CD4-positive, alpha-beta memory T cell (primary cell): ENCODE measurements at regions not wholly inside any gene's neighbourhood (a gene's known extent, or its start where the extent isn't known, plus 50 kb on each side); places are given as distances from the start of the nearest gene placed in this dataset.

Experiments used
- CTCF ChIA-PET: fragments of 350-600 bp; sonication (Branson Sonifier 250); formaldehyde crosslinking; loops from one replicate; lab custom pipeline; 2021; ENCODE audit warnings: inconsistent platforms; ENCODE audit not compliant: partially characterized antibody; lab: Charles Lee
- POLR2A ChIA-PET: fragments of 350-600 bp; sonication (Branson Sonifier 250); formaldehyde crosslinking; loops from one replicate; lab custom pipeline; 2021; ENCODE audit not compliant: partially characterized antibody; lab: Charles Lee
- DNase-seq, 5 donors: peaks; one replicate each; pipeline versions ENCODE4 v3.0.0 to v3.0.0-alpha.2; 2020 to 2022; ENCODE audit warnings: mixed read lengths in 1 of 5
- H3K27ac ChIP-seq: one replicate; pipeline ENCODE4 v1.7.0; 2013; ENCODE audit warnings: low read depth, low read length
- H3K27me3 ChIP-seq: 2 replicates; pipeline ENCODE4 v1.7.0; 2013; ENCODE audit warnings: mild to moderate bottlenecking, low read length, moderate library complexity; ENCODE audit not compliant: insufficient read depth
- H3K36me3 ChIP-seq: 2 replicates; pipeline ENCODE4 v1.7.0; 2013; ENCODE audit warnings: mild to moderate bottlenecking, low read length, moderate library complexity; ENCODE audit not compliant: insufficient read depth
- H3K4me1 ChIP-seq: 2 replicates; pipeline ENCODE4 v1.7.0; 2013; ENCODE audit warnings: mild to moderate bottlenecking, low read length, moderate library complexity; ENCODE audit not compliant: insufficient read depth
- H3K4me3 ChIP-seq, 2 donors: one replicate each; pipeline ENCODE4 v1.7.0; 2013; ENCODE audit warnings: low read length in 2 of 2, mild to moderate bottlenecking in 1 of 2
- H3K9me3 ChIP-seq, 2 donors: one replicate each; pipeline ENCODE4 v1.7.0; 2013; ENCODE audit warnings: low read length in 2 of 2, control low read depth in 1 of 2; ENCODE audit not compliant: control insufficient read depth in 1 of 2
- H3K27ac Mint-ChIP-seq, 7 donors: one replicate each; pipeline ENCODE4 v1.8.0; 2020 to 2021; ENCODE audit warnings: mixed read lengths in 7 of 7, mild to moderate bottlenecking in 6 of 7, inconsistent platforms in 3 of 7, moderate library complexity in 3 of 7
- H3K27me3 Mint-ChIP-seq, 2 donors: one replicate each; pipeline ENCODE4 v1.8.0; 2020 to 2021; ENCODE audit warnings: mixed read lengths in 2 of 2
- H3K36me3 Mint-ChIP-seq, 2 donors: one replicate each; pipeline ENCODE4 v1.8.0; 2020 to 2021; ENCODE audit warnings: mixed read lengths in 2 of 2, inconsistent platforms in 1 of 2, mild to moderate bottlenecking in 1 of 2
- H3K4me1 Mint-ChIP-seq, 4 donors: one replicate each; pipeline ENCODE4 v1.8.0; 2020 to 2021; ENCODE audit warnings: mixed read lengths in 4 of 4, mild to moderate bottlenecking in 1 of 4
- H3K4me3 Mint-ChIP-seq, 8 donors: one replicate each; pipeline ENCODE4 v1.8.0; 2020 to 2021; ENCODE audit warnings: mixed read lengths in 8 of 8, mild to moderate bottlenecking in 7 of 8, moderate library complexity in 6 of 8, inconsistent platforms in 3 of 8
- H3K9me3 Mint-ChIP-seq, 8 donors: one replicate each; pipeline ENCODE4 v1.8.0; 2020 to 2021; ENCODE audit warnings: mixed read lengths in 8 of 8, mild to moderate bottlenecking in 5 of 8, inconsistent platforms in 3 of 8, moderate library complexity in 1 of 8
- intact Hi-C: fragments of 100-400 bp; cut with micrococcal nuclease; formaldehyde crosslinking; loops from one replicate; pipeline ENCODE4 v1.15.1; 2023

- H3K4me3 Mint-ChIP-seq, result no peak overlapping the region
- DNase-seq, result no peak
- H3K27me3 Mint-ChIP-seq, result peaks cover 2 to 4% of the 10 kb centered on the region in 2 donors
- ChIA-PET CTCF (no interaction called here), POLR2A (no interaction called here)
- H3K27ac Mint-ChIP-seq, result no peak overlapping the region
- peaks cover 0 to 9% (median 2%) of the 10 kb centered on the region in 8 donors for H3K9me3 Mint-ChIP-seq
- no peaks in the 10 kb centered on the region for H3K9me3 ChIP-seq
- H3K27ac ChIP-seq, result no peak overlapping the region
- intact Hi-C loops, result no loop called here
- H3K4me1 ChIP-seq, result no peaks in the 10 kb centered on the region
- peaks cover 0 to 4% of the 10 kb centered on the region in 2 donors for H3K36me3 Mint-ChIP-seq
- H3K4me3 ChIP-seq, result no peak overlapping the region
- no peaks in the 10 kb centered on the region for H3K27me3 ChIP-seq
- H3K36me3 ChIP-seq, result no peaks in the 10 kb centered on the region
- peaks cover 0 to 1% (median 0%) of the 10 kb centered on the region in 4 donors for H3K4me1 Mint-ChIP-seq
Observed at GRCh38 chr21:35147439-35147838, 98.3 kb upstream of the RUNX1 start.

- no peaks in the 10 kb centered on the region for H3K27me3 ChIP-seq
- Mint-ChIP-seq H3K4me3 (no peak overlapping the region), H3K9me3 (peaks cover 0 to 9% (median 2%) of the 10 kb centered on the region in 8 donors), H3K36me3 (peaks cover 0 to 4% of the 10 kb centered on the region in 2 donors), H3K27ac (no peak overlapping the region), H3K4me1 (peaks cover 0 to 1% (median 0%) of the 10 kb centered on the region in 4 donors), H3K27me3 (peaks cover 2 to 4% of the 10 kb centered on the region in 2 donors)
- intact Hi-C loops, result no loop called here
- DNase-seq, result no peak
- ChIA-PET CTCF (no interaction called here), POLR2A (no interaction called here)
- H3K27ac ChIP-seq, result no peak overlapping the region
- H3K4me3 ChIP-seq, result no peak overlapping the region
- no peaks in the 10 kb centered on the region for H3K36me3 ChIP-seq
- H3K9me3 ChIP-seq, result no peaks in the 10 kb centered on the region
- H3K4me1 ChIP-seq, result no peaks in the 10 kb centered on the region
Observed at GRCh38 chr21:35145626-35146233, 96.6 kb upstream of the RUNX1 start.

GRCh38 chr21:35144978-35145377 lies 95.9 kb upstream of the RUNX1 start:
- intact Hi-C loops, result no loop called here
- H3K4me1 Mint-ChIP-seq, result peaks cover 0 to 1% (median 0%) of the 10 kb centered on the region in 4 donors
- no peak for DNase-seq
- H3K36me3 Mint-ChIP-seq, result no peaks in the 10 kb centered on the region
- Histone ChIP-seq H3K4me3 (no peak overlapping the region), H3K27ac (no peak overlapping the region), H3K36me3 (no peaks in the 10 kb centered on the region), H3K27me3 (no peaks in the 10 kb centered on the region), H3K4me1 (no peaks in the 10 kb centered on the region), H3K9me3 (no peaks in the 10 kb centered on the region)
- H3K4me3 Mint-ChIP-seq, result no peak overlapping the region
- no peak overlapping the region for H3K27ac Mint-ChIP-seq
- POLR2A ChIA-PET, result no interaction called here
- H3K27me3 Mint-ChIP-seq, result peaks cover 2 to 4% of the 10 kb centered on the region in 2 donors
- CTCF ChIA-PET, result no interaction called here
- H3K9me3 Mint-ChIP-seq, result peaks cover 0 to 3% (median 0%) of the 10 kb centered on the region in 8 donors

GRCh38 chr21:35142036-35142815 lies 93.1 kb upstream of the RUNX1 start:
- Mint-ChIP-seq H3K4me3 (no peak overlapping the region), H3K9me3 (no peaks in the 10 kb centered on the region), H3K27ac (no peak overlapping the region), H3K36me3 (no peaks in the 10 kb centered on the region), H3K27me3 (peaks cover 0 to 2% of the 10 kb centered on the region in 2 donors), H3K4me1 (peaks cover 8 to 11% (median 9%) of the 10 kb centered on the region in 4 donors)
- ChIA-PET POLR2A (no interaction called here), CTCF (no interaction called here)
- no peak overlapping the region for H3K27ac ChIP-seq
- DNase-seq, result no peak
- H3K27me3 ChIP-seq, result no peaks in the 10 kb centered on the region
- H3K9me3 ChIP-seq, result no peaks in the 10 kb centered on the region
- H3K36me3 ChIP-seq, result no peaks in the 10 kb centered on the region
- peaks cover 13% of the 10 kb centered on the region for H3K4me1 ChIP-seq
- intact Hi-C loops, result no loop called here
- H3K4me3 ChIP-seq, result no peak overlapping the region

- no peaks in the 10 kb centered on the region for H3K27me3 ChIP-seq
- Mint-ChIP-seq H3K27ac (peak overlapping the region in 1 of 7 donors; percentile 9), H3K36me3 (no peaks in the 10 kb centered on the region), H3K27me3 (no peaks in the 10 kb centered on the region), H3K4me3 (peak overlapping the region in 3 of 8 donors; percentile 9 to 36 (median 21)), H3K9me3 (no peaks in the 10 kb centered on the region), H3K4me1 (peaks cover 8 to 11% (median 9%) of the 10 kb centered on the region in 4 donors)
- CTCF ChIA-PET, result interaction anchor here (0.6 to 0.7 kb wide), 2 partner anchors 101 to 252 kb away, joined by 3 read pairs; no protein-coding TSS in a partner anchor
- no peak overlapping the region for H3K27ac ChIP-seq
- no peak overlapping the region for H3K4me3 ChIP-seq
- intact Hi-C loops, result no loop called here
- no peaks in the 10 kb centered on the region for H3K36me3 ChIP-seq
- DNase-seq, result no peak
- POLR2A ChIA-PET, result interaction anchor here (0.6 kb wide), 1 partner anchor 156 kb away, joined by 3 read pairs; no protein-coding TSS in a partner anchor
- no peaks in the 10 kb centered on the region for H3K9me3 ChIP-seq
- peaks cover 13% of the 10 kb centered on the region for H3K4me1 ChIP-seq
Observed at GRCh38 chr21:35139382-35139715, 90.2 kb upstream of the RUNX1 start.

- peaks cover 8 to 11% (median 9%) of the 10 kb centered on the region in 4 donors for H3K4me1 Mint-ChIP-seq
- ChIA-PET POLR2A (no interaction called here), CTCF (interaction anchor here (0.6 kb wide), 1 partner anchor 251 kb away, joined by 3 read pairs; no protein-coding TSS in a partner anchor)
- intact Hi-C loops, result no loop called here
- H3K36me3 Mint-ChIP-seq, result no peaks in the 10 kb centered on the region
- no peaks in the 10 kb centered on the region for H3K9me3 Mint-ChIP-seq
- peak overlapping the region in 2 of 7 donors; percentile 30 to 65 for H3K27ac Mint-ChIP-seq
- H3K9me3 ChIP-seq, result no peaks in the 10 kb centered on the region
- no peak overlapping the region for H3K27ac ChIP-seq
- no peaks in the 10 kb centered on the region for H3K27me3 ChIP-seq
- no peaks in the 10 kb centered on the region for H3K36me3 ChIP-seq
- H3K4me1 ChIP-seq, result peaks cover 13% of the 10 kb centered on the region
- peak overlapping the region; percentile 48 to 67 (median 56) for H3K4me3 Mint-ChIP-seq
- peak in 4 of 5 donors; percentile 4 to 14 (median 9) for DNase-seq
- no peak overlapping the region for H3K4me3 ChIP-seq
- H3K27me3 Mint-ChIP-seq, result no peaks in the 10 kb centered on the region
Observed at GRCh38 chr21:35138665-35139381, 89.7 kb upstream of the RUNX1 start.
